ENCODE measurements at regions not wholly inside any gene's neighbourhood (a gene's known extent, or its start where the extent isn't known, plus 50 kb on each side); places are given as distances from the start of the nearest gene placed in this dataset.

- CTCF ChIA-PET: no interaction called here
- no peak overlapping the region for H3K27ac ChIP-seq (ENCODE audit: low read length)
- H3K4me1 ChIP-seq (ENCODE audit: control insufficient read depth, insufficient read depth, low read length): no peaks in the 10 kb centered on the region
- no TSS peak for BruUV-seq (replicated peaks)
- POLR2A ChIA-PET: no interaction called here
- in situ Hi-C loops (cut with HindIII; ENCODE audit: low pct_unique_long_range_greater_than_20kb, low sequenced_read_pairs) (no loop called here), intact Hi-C loops (cut with micrococcal nuclease; ENCODE audit: unreplicated experiment) (no loop called here)
- H3K27me3 ChIP-seq (ENCODE audit: control insufficient read depth, insufficient read depth, low read length): no peaks in the 10 kb centered on the region
- no peak for TF ChIP-seq REST (IDR thresholded peaks at IDR 0.05; ENCODE audit: insufficient read depth in 1 of 2, low read depth in 2 of 2, low read length in 1 of 2)
- TF ChIP-seq POLR2AphosphoS5 (IDR thresholded peaks at IDR 0.05; ENCODE audit: low read depth, low read length): no peak
- no peak for TF ChIP-seq CTCF (IDR thresholded peaks at IDR 0.05)
- TF ChIP-seq TCF7L2 (IDR thresholded peaks at IDR 0.05; ENCODE audit: low read depth, low read length): no peak
- TF ChIP-seq SIN3A (IDR thresholded peaks at IDR 0.05; ENCODE audit: borderline replicate concordance, insufficient read depth, low read depth, low read length): no peak
- no peaks in the 10 kb centered on the region for H3K9me3 ChIP-seq (ENCODE audit: control insufficient read depth, insufficient read depth, low read depth, low read length)
- no peak overlapping the region for H3K4me3 ChIP-seq (ENCODE audit: low read depth in 2 of 2, low read length in 2 of 2)
- DNase-seq (ENCODE audit: low read depth, low spot score): no peak
- no peaks in the 10 kb centered on the region for H3K36me3 ChIP-seq (ENCODE audit: control insufficient read depth, insufficient read depth, low read length)
- ATAC-seq: no peak
These were observed 322.5 kb upstream of the EPHA6 start for GRCh38 chr3:96491868-96492267.

- in situ Hi-C loops (cut with HindIII; ENCODE audit: low pct_unique_long_range_greater_than_20kb, low sequenced_read_pairs): no loop called here
- TF ChIP-seq CTCF (IDR thresholded peaks at IDR 0.05): no peak
- TF ChIP-seq REST (IDR thresholded peaks at IDR 0.05; ENCODE audit: insufficient read depth in 1 of 2, low read depth in 2 of 2, low read length in 1 of 2): no peak
- no peak for TF ChIP-seq SIN3A (IDR thresholded peaks at IDR 0.05; ENCODE audit: borderline replicate concordance, insufficient read depth, low read depth, low read length)
- TF ChIP-seq POLR2AphosphoS5 (IDR thresholded peaks at IDR 0.05; ENCODE audit: low read depth, low read length): no peak
- no peak for TF ChIP-seq TCF7L2 (IDR thresholded peaks at IDR 0.05; ENCODE audit: low read depth, low read length)
- CTCF ChIA-PET: no interaction called here
These were observed 304.1 kb upstream of the EPHA6 start for GRCh38 chr3:96510334-96510733.

More at GRCh38 chr3:96510334-96510733, 304.1 kb upstream of the EPHA6 start:
- Histone ChIP-seq H3K27ac (ENCODE audit: low read length) (no peak overlapping the region), H3K36me3 (ENCODE audit: control insufficient read depth, insufficient read depth, low read length) (no peaks in the 10 kb centered on the region), H3K9me3 (ENCODE audit: control insufficient read depth, insufficient read depth, low read depth, low read length) (no peaks in the 10 kb centered on the region), H3K27me3 (ENCODE audit: control insufficient read depth, insufficient read depth, low read length) (no peaks in the 10 kb centered on the region), H3K4me1 (ENCODE audit: control insufficient read depth, insufficient read depth, low read length) (no peaks in the 10 kb centered on the region), H3K4me3 (ENCODE audit: low read depth in 2 of 2, low read length in 2 of 2) (no peak overlapping the region)
- POLR2A ChIA-PET: no interaction called here
- no peak for DNase-seq (ENCODE audit: low read depth, low spot score)
- ATAC-seq: no peak
- intact Hi-C loops (cut with micrococcal nuclease; ENCODE audit: unreplicated experiment): no loop called here
- BruUV-seq (replicated peaks): no TSS peak
